Mesendoderm (in vitro differentiated cells): ENCODE measurements at regions not wholly inside any gene's neighbourhood (a gene's known extent, or its start where the extent isn't known, plus 50 kb on each side); places are given as distances from the start of the nearest gene placed in this dataset.
"Not testable (repeated sequence)": the region's sequence is repeated elsewhere in the genome, so short reads cannot be mapped to it uniquely, and the experiment has no call there.

Source experiments
- DNase-seq: peaks from one replicate; pipeline ENCODE4 v3.0.0; 2013
- H2AK5ac ChIP-seq: 2 replicates; pipeline ENCODE4 v1.6.1; 2013; ENCODE audit warnings: low read length, inconsistent platforms
- H2BK120ac ChIP-seq: 2 replicates; pipeline ENCODE4 v1.6.1; 2013; ENCODE audit warnings: low read depth, mild to moderate bottlenecking, low read length, moderate library complexity, mixed read lengths
- H2BK15ac ChIP-seq: replicated peaks from 2 replicates; pipeline ENCODE4 v1.6.1; 2013; ENCODE audit warnings: low read depth, mild to moderate bottlenecking, moderate library complexity
- H2BK5ac ChIP-seq: 2 replicates; pipeline ENCODE4 v1.6.1; 2013; ENCODE audit warnings: low read length, inconsistent platforms
- H3K18ac ChIP-seq: 2 replicates; pipeline ENCODE4 v1.6.1; 2013; ENCODE audit warnings: mild to moderate bottlenecking, low read length, mixed read lengths
- H3K23ac ChIP-seq: one replicate; pipeline ENCODE4 v1.6.1; 2013; ENCODE audit warnings: low read length
- H3K27ac ChIP-seq: 2 replicates; pipeline ENCODE4 v1.5.1; 2013; ENCODE audit warnings: low read depth, mild to moderate bottlenecking, inconsistent platforms, low read length, moderate library complexity
- H3K27me3 ChIP-seq: 2 replicates; pipeline ENCODE4 v1.6.1; 2013; ENCODE audit warnings: low read length, control low read depth, mild to moderate bottlenecking, inconsistent platforms; ENCODE audit not compliant: insufficient read depth, poor library complexity
- H3K36me3 ChIP-seq: 2 replicates; pipeline ENCODE4 v1.6.1; 2013; ENCODE audit warnings: low read length, inconsistent platforms; ENCODE audit not compliant: control insufficient read depth, insufficient read depth
- H3K4ac ChIP-seq: one replicate; pipeline ENCODE4 v1.6.1; 2013; ENCODE audit warnings: low read depth, mild to moderate bottlenecking, low read length, moderate library complexity
- H3K4me1 ChIP-seq: 2 replicates; pipeline ENCODE4 v1.6.1; 2013; ENCODE audit warnings: low read depth, low read length, inconsistent platforms; ENCODE audit not compliant: control insufficient read depth
- H3K4me2 ChIP-seq: 2 replicates; pipeline ENCODE4 v1.6.1; 2013; ENCODE audit warnings: low read length
- H3K4me3 ChIP-seq: 2 replicates; pipeline ENCODE4 v1.5.1; 2013; ENCODE audit warnings: mild to moderate bottlenecking, low read length
- H3K56ac ChIP-seq: one replicate; pipeline ENCODE4 v1.6.1; 2013; ENCODE audit warnings: low read length
- H3K79me1 ChIP-seq: 2 replicates; pipeline ENCODE4 v1.6.1; 2013; ENCODE audit warnings: low read length, inconsistent platforms
- H3K79me2 ChIP-seq: 2 replicates; pipeline ENCODE4 v1.6.1; 2013; ENCODE audit warnings: mild to moderate bottlenecking, low read length; ENCODE audit not compliant: control insufficient read depth, insufficient read depth
- H3K9ac ChIP-seq: 2 replicates; pipeline ENCODE4 v1.6.1; 2013; ENCODE audit warnings: low read length, inconsistent platforms
- H4K5ac ChIP-seq: one replicate; pipeline ENCODE4 v1.6.1; 2013; ENCODE audit warnings: low read length
- H4K8ac ChIP-seq: one replicate; pipeline ENCODE4 v1.6.1; 2013; ENCODE audit warnings: low read depth, mild to moderate bottlenecking, control low read depth, low read length, moderate library complexity
- WGBS: extraction: QIAGEN DNeasy Blood & Tissue Kit; methylation state at CpG from one replicate; pipeline ENCODE4 v1.1.7; 2013; ENCODE audit warnings: low lambda C conversion rate, missing lambda C conversion rate; ENCODE audit not compliant: insufficient coverage; ENCODE audit errors: extremely low coverage; 5-methylcytosine and 5-hydroxymethylcytosine counted together

- no peak overlapping the region for H4K5ac ChIP-seq
- WGBS = no CpG with 5 or more reads among the region's 17 CpGs
- no peak overlapping the region for H3K9ac ChIP-seq
- no peaks in the 10 kb centered on the region for H3K4me1 ChIP-seq
- no peaks in the 10 kb centered on the region for H3K79me1 ChIP-seq
- H3K4me3 ChIP-seq = no peak overlapping the region
- no peaks in the 10 kb centered on the region for H3K36me3 ChIP-seq
- H3K56ac ChIP-seq = no peak overlapping the region
- H2BK15ac ChIP-seq = no peak overlapping the region
- H3K18ac ChIP-seq = no peak overlapping the region
- H3K27me3 ChIP-seq = no peaks in the 10 kb centered on the region
- H3K79me2 ChIP-seq = no peaks in the 10 kb centered on the region
- no peak overlapping the region for H3K4me2 ChIP-seq
- H4K8ac ChIP-seq = no peak overlapping the region
- no peak overlapping the region for H3K23ac ChIP-seq
- no peak overlapping the region for H2BK5ac ChIP-seq
- H2AK5ac ChIP-seq = no peak overlapping the region
- H2BK120ac ChIP-seq = no peak overlapping the region
- DNase-seq = no peak
- no peak overlapping the region for H3K4ac ChIP-seq
- H3K27ac ChIP-seq = no peak overlapping the region
Observed at GRCh38 chr2:8329660-8330622, 351.9 kb upstream of the ID2 start.

- Histone ChIP-seq H4K5ac (no peak overlapping the region), H3K36me3 (no peaks in the 10 kb centered on the region), H2BK15ac (no peak overlapping the region), H3K27ac (no peak overlapping the region), H3K4me3 (no peak overlapping the region), H3K4me2 (no peak overlapping the region), H3K9ac (no peak overlapping the region), H4K8ac (no peak overlapping the region), H3K79me1 (no peaks in the 10 kb centered on the region), H3K79me2 (no peaks in the 10 kb centered on the region), H2BK5ac (no peak overlapping the region), H3K27me3 (no peaks in the 10 kb centered on the region), H2AK5ac (no peak overlapping the region), H3K23ac (no peak overlapping the region), H3K18ac (no peak overlapping the region), H3K4me1 (no peaks in the 10 kb centered on the region), H2BK120ac (no peak overlapping the region), H3K4ac (no peak overlapping the region), H3K56ac (no peak overlapping the region)
- WGBS = no CpG with 5 or more reads among the region's 4 CpGs
- no peak for DNase-seq
Observed at GRCh38 chr2:8331068-8331467, 350.8 kb upstream of the ID2 start.

- Histone ChIP-seq H3K4ac (no peak overlapping the region), H3K18ac (no peak overlapping the region), H4K8ac (no peak overlapping the region), H4K5ac (no peak overlapping the region), H2BK5ac (no peak overlapping the region), H3K4me2 (no peak overlapping the region), H3K79me1 (no peaks in the 10 kb centered on the region), H3K79me2 (no peaks in the 10 kb centered on the region), H3K36me3 (no peaks in the 10 kb centered on the region), H2BK120ac (no peak overlapping the region), H2BK15ac (no peak overlapping the region), H3K56ac (no peak overlapping the region), H3K9ac (no peak overlapping the region), H3K27me3 (no peaks in the 10 kb centered on the region), H3K23ac (no peak overlapping the region), H3K4me3 (no peak overlapping the region), H2AK5ac (no peak overlapping the region), H3K27ac (no peak overlapping the region), H3K4me1 (no peaks in the 10 kb centered on the region)
- WGBS = no CpG with 5 or more reads among the region's 9 CpGs
- DNase-seq = no peak
Observed at GRCh38 chr2:8332646-8333045, 349.2 kb upstream of the ID2 start.

GRCh38 chr2:8333177-8333831 lies 348.6 kb upstream of the ID2 start:
- H3K36me3 ChIP-seq = no peaks in the 10 kb centered on the region
- H3K18ac ChIP-seq = no peak overlapping the region
- H2BK120ac ChIP-seq = no peak overlapping the region
- no peak overlapping the region for H4K8ac ChIP-seq
- no peak for DNase-seq
- H2BK15ac ChIP-seq = no peak overlapping the region
- no peak overlapping the region for H3K9ac ChIP-seq
- H3K27ac ChIP-seq = no peak overlapping the region
- H3K56ac ChIP-seq = no peak overlapping the region
- H2AK5ac ChIP-seq = no peak overlapping the region
- H2BK5ac ChIP-seq = no peak overlapping the region
- H3K4ac ChIP-seq = no peak overlapping the region
- H3K27me3 ChIP-seq = no peaks in the 10 kb centered on the region
- H3K79me1 ChIP-seq = no peaks in the 10 kb centered on the region
- no peak overlapping the region for H3K4me2 ChIP-seq
- no peaks in the 10 kb centered on the region for H3K4me1 ChIP-seq
- no peak overlapping the region for H3K4me3 ChIP-seq
- no peak overlapping the region for H4K5ac ChIP-seq
- no CpG with 5 or more reads among the region's 13 CpGs for WGBS
- H3K23ac ChIP-seq = no peak overlapping the region
- no peaks in the 10 kb centered on the region for H3K79me2 ChIP-seq

GRCh38 chr2:8333832-8334187 lies 348.0 kb upstream of the ID2 start:
- WGBS = no CpG with 5 or more reads among the region's 5 CpGs
- H3K9ac ChIP-seq, H2AK5ac ChIP-seq, H3K4me1 ChIP-seq, H3K36me3 ChIP-seq, H3K79me2 ChIP-seq, H3K18ac ChIP-seq, H4K8ac ChIP-seq, H2BK120ac ChIP-seq, H3K79me1 ChIP-seq, H4K5ac ChIP-seq, H3K27me3 ChIP-seq, H3K23ac ChIP-seq, H3K4me3 ChIP-seq, H3K27ac ChIP-seq, H3K4me2 ChIP-seq, H2BK5ac ChIP-seq, H3K4ac ChIP-seq, DNase-seq, H2BK15ac ChIP-seq, H3K56ac ChIP-seq: not testable (repeated sequence)
